Smooth muscle cell (in vitro differentiated cells): ENCODE measurements at regions not wholly inside any gene's neighbourhood (a gene's known extent, or its start where the extent isn't known, plus 50 kb on each side); places are given as distances from the start of the nearest gene placed in this dataset.
"Not testable (repeated sequence)": the region's sequence is repeated elsewhere in the genome, so short reads cannot be mapped to it uniquely, and the experiment has no call there.

ENCODE experiments used
- DNase-seq: peaks from one replicate; lab custom pipeline; 2025; ENCODE audit not compliant: unreplicated experiment; lab: John Stamatoyannopoulos, UW
- H2AFZ ChIP-seq: fragments of 200-600 bp; sonication (generic); 2 replicates; pipeline ENCODE4 v1.6.0; 2016; ENCODE audit warnings: antibody characterized with exemption, low read depth, mild to moderate bottlenecking
- H3F3A ChIP-seq: fragments of 200-600 bp; sonication (generic); 2 replicates; pipeline ENCODE4 v1.6.0; 2017; ENCODE audit warnings: antibody characterized with exemption, low read depth
- H3K27ac ChIP-seq: fragments of 200-600 bp; sonication (generic); 2 replicates; pipeline ENCODE4 v1.5.1; 2016; ENCODE audit warnings: low read depth, mild to moderate bottlenecking
- H3K27me3 ChIP-seq: fragments of 200-600 bp; sonication (generic); 2 replicates; pipeline ENCODE4 v1.6.1; 2016; ENCODE audit warnings: low read depth, mild to moderate bottlenecking
- H3K36me3 ChIP-seq: fragments of 200-600 bp; sonication (generic); 2 replicates; pipeline ENCODE4 v1.5.1; 2016; ENCODE audit warnings: low read depth
- H3K4me1 ChIP-seq: fragments of 200-600 bp; sonication (generic); 2 replicates; pipeline ENCODE4 v1.5.1; 2016; ENCODE audit warnings: low read depth
- H3K4me2 ChIP-seq: fragments of 200-600 bp; sonication (generic); 2 replicates; pipeline ENCODE4 v1.6.0; 2016; ENCODE audit warnings: mild to moderate bottlenecking
- H3K4me3 ChIP-seq: fragments of 200-600 bp; sonication (generic); 2 replicates; pipeline ENCODE4 v1.5.1; 2016; ENCODE audit warnings: mild to moderate bottlenecking
- H3K79me2 ChIP-seq: fragments of 200-600 bp; sonication (generic); 2 replicates; pipeline ENCODE4 v1.6.0; 2016; ENCODE audit warnings: low read depth, mild to moderate bottlenecking
- H3K9ac ChIP-seq: fragments of 200-600 bp; sonication (generic); 2 replicates; pipeline ENCODE4 v1.6.0; 2016; ENCODE audit warnings: low read depth
- H3K9me3 ChIP-seq: fragments of 200-600 bp; sonication (generic); replicated peaks from 2 replicates; pipeline ENCODE4 v1.5.1; 2016; ENCODE audit warnings: low read depth
- H4K20me1 ChIP-seq: fragments of 200-600 bp; sonication (generic); 2 replicates; pipeline ENCODE4 v1.6.0; 2016; ENCODE audit warnings: low read depth
- CTCF ChIP-seq: fragments of 200-600 bp; sonication (generic); IDR thresholded peaks from 2 replicates; pipeline ENCODE4 v1.5.1; 2017; ENCODE audit warnings: borderline replicate concordance, mild to moderate bottlenecking, antibody characterized with exemption; ENCODE audit not compliant: insufficient read depth, poor library complexity, severe bottlenecking
- WGBS: methylation state at CpG from one replicate; pipeline ENCODE4 v1.1.7; 2016; ENCODE audit warnings: low lambda C conversion rate; 5-methylcytosine and 5-hydroxymethylcytosine counted together

GRCh38 chr16:7239547-7239946 is 93.1 kb upstream of the RBFOX1 start:
- DNase-seq = no peak
- Histone ChIP-seq H3K27ac (no peak overlapping the region), H3K79me2 (no peaks in the 10 kb centered on the region), H2AFZ (no peak overlapping the region), H3K9ac (no peak overlapping the region), H3K27me3 (no peaks in the 10 kb centered on the region), H3K36me3 (no peaks in the 10 kb centered on the region), H3F3A (no peaks in the 10 kb centered on the region), H3K4me2 (no peak overlapping the region), H3K4me3 (no peak overlapping the region), H3K4me1 (no peaks in the 10 kb centered on the region), H4K20me1 (no peaks in the 10 kb centered on the region), H3K9me3 (no peaks in the 10 kb centered on the region)
- WGBS = 81% methylated on average over 2 of the region's 2 CpGs
- no peak for TF ChIP-seq CTCF

- no peak overlapping the region for H3K4me2 ChIP-seq
- WGBS = 77% methylated on average over 6 of the region's 6 CpGs
- H3K27me3 ChIP-seq = no peaks in the 10 kb centered on the region
These were observed 95.7 kb upstream of the RBFOX1 start for GRCh38 chr16:7236824-7237410.

GRCh38 chr16:7233975-7234374 is 98.7 kb upstream of the RBFOX1 start:
- Histone ChIP-seq H3K4me1 (no peaks in the 10 kb centered on the region), H3K4me2 (no peak overlapping the region), H3K36me3 (no peaks in the 10 kb centered on the region), H3F3A (no peaks in the 10 kb centered on the region), H3K27me3 (no peaks in the 10 kb centered on the region), H3K27ac (no peak overlapping the region), H3K4me3 (no peak overlapping the region), H3K79me2 (no peaks in the 10 kb centered on the region), H4K20me1 (no peaks in the 10 kb centered on the region), H3K9ac (no peak overlapping the region), H3K9me3 (no peaks in the 10 kb centered on the region), H2AFZ (no peak overlapping the region)
- 57% methylated on average over 2 of the region's 2 CpGs for WGBS
- no peak for TF ChIP-seq CTCF
- DNase-seq = no peak

More at GRCh38 chr16:7236824-7237410, 95.7 kb upstream of the RBFOX1 start:
- Histone ChIP-seq H2AFZ (no peak overlapping the region), H3K9me3 (no peaks in the 10 kb centered on the region), H3F3A (no peaks in the 10 kb centered on the region), H3K36me3 (no peaks in the 10 kb centered on the region), H4K20me1 (no peaks in the 10 kb centered on the region), H3K4me1 (no peaks in the 10 kb centered on the region), H3K27ac (no peak overlapping the region), H3K9ac (no peak overlapping the region), H3K4me3 (no peak overlapping the region), H3K79me2 (no peaks in the 10 kb centered on the region)
- no peak for TF ChIP-seq CTCF
- DNase-seq = no peak

GRCh38 chr16:7231762-7232161 is 100.9 kb upstream of the RBFOX1 start:
- H3K9me3 ChIP-seq = no peaks in the 10 kb centered on the region

GRCh38 chr16:7229433-7230218 is 103.0 kb upstream of the RBFOX1 start:
- WGBS = 85% methylated on average over 2 of the region's 3 CpGs
- H3K4me2 ChIP-seq, H3K4me3 ChIP-seq, H3K27ac ChIP-seq, H3F3A ChIP-seq, H3K79me2 ChIP-seq, H3K27me3 ChIP-seq, H2AFZ ChIP-seq, H3K9ac ChIP-seq, H3K4me1 ChIP-seq, H3K36me3 ChIP-seq, H4K20me1 ChIP-seq, DNase-seq, H3K9me3 ChIP-seq: not testable (repeated sequence)

More at GRCh38 chr16:7231762-7232161, 100.9 kb upstream of the RBFOX1 start:
- Histone ChIP-seq H3K4me1 (no peaks in the 10 kb centered on the region), H4K20me1 (no peaks in the 10 kb centered on the region), H3K4me3 (no peak overlapping the region), H2AFZ (no peak overlapping the region), H3K4me2 (no peak overlapping the region), H3K9ac (no peak overlapping the region), H3K36me3 (no peaks in the 10 kb centered on the region), H3F3A (no peaks in the 10 kb centered on the region), H3K27ac (no peak overlapping the region), H3K27me3 (no peaks in the 10 kb centered on the region), H3K79me2 (no peaks in the 10 kb centered on the region)
- 94% methylated on average over 5 of the region's 5 CpGs for WGBS
- DNase-seq = no peak
- no peak for TF ChIP-seq CTCF
